ENCODE measurements at regions not wholly inside any gene's neighbourhood (a gene's known extent, or its start where the extent isn't known, plus 50 kb on each side); places are given as distances from the start of the nearest gene placed in this dataset.

GRCh38 chr11:106329273-106330018, 252.0 kb downstream of the AASDHPPT start:
- DNase-seq (ENCODE audit: low spot score), result no peak

- DNase-seq (ENCODE audit: low spot score), result no peak
These were observed 253.7 kb downstream of the AASDHPPT start for GRCh38 chr11:106331176-106331575.

GRCh38 chr11:106333678-106334077, 256.2 kb downstream of the AASDHPPT start:
- no peak for DNase-seq (ENCODE audit: low spot score)

DNA sequence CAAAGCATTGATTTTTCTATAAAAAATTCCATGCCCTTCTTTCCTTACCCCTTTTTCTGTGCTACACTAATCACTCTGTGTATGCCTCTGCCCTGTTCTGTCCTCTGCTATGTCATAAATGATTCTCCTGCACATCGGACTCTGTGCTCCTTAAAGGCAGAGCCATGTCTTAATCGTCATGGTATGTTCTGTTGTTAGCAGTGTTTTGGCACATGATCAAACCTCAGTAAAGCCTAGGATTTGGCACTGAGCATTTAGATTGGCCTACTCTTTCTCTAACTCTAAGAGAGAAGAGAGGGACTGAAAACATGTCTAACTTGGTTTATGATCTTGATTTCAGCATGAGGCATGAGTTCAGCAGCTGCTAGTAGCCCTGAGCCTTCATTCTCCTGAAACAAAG, 266.9 kb downstream of the AASDHPPT start:
- DNase-seq (ENCODE audit: low spot score), result no peak

GRCh38 chr11:106344966-106345365, 267.5 kb downstream of the AASDHPPT start:
- no peak for DNase-seq (ENCODE audit: low spot score)

GRCh38 chr11:106353031-106353430, 275.6 kb downstream of the AASDHPPT start:
- DNase-seq (ENCODE audit: low spot score), result no peak

DNA sequence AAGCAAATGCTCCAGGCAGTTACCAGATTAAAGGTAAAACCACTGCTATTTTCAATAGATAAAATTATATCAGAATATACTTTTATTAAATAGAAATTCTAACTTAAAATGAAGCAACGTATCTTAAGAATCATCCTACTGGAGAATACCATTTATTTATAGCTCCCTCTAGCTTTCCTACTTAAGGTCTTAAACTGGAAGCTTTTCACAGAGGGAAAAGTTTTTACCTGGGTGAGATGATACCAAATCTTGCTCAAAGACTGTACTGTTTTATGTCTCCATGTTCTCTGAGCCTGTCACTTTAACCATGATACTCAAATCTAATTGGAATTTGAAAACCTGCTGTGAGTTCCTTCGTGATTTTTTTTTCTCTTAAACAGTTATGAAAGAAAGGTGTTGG, 291.8 kb downstream of the AASDHPPT start:
- no peak for DNase-seq (ENCODE audit: low spot score)

- no peak for DNase-seq (ENCODE audit: low spot score)
These were observed 301.2 kb downstream of the AASDHPPT start for GRCh38 chr11:106378513-106379179.

- no peak for DNase-seq (ENCODE audit: low spot score)
These were observed 301.8 kb downstream of the AASDHPPT start for GRCh38 chr11:106379265-106379664.

GRCh38 chr11:106379712-106380111, 302.2 kb downstream of the AASDHPPT start:
- no peak for DNase-seq (ENCODE audit: low spot score)

- no peak for DNase-seq (ENCODE audit: low spot score)
These were observed 304.4 kb downstream of the AASDHPPT start for GRCh38 chr11:106381895-106382294.

GRCh38 chr11:106384429-106384828, 307.0 kb downstream of the AASDHPPT start:
- no peak for DNase-seq (ENCODE audit: low spot score)

DNA sequence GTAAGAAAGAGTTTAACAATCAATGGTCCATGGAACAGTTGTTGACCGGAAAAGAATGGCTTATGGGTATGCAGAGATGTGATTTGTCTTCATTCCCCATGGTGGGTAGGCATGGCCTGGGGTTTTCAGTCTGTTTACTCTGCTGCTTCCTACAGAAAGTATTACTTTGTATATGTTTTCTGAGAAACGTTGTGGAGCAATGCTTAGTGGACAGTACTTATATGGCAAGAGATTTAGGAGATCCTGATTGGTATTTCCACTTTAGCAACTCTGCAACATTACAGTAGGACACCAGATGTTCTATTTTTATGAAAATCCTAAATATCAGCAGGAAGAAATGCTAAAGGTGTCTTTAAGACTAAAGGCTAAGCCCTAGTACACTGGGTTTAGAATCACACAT, 309.1 kb downstream of the AASDHPPT start:
- DNase-seq (ENCODE audit: low spot score), result no peak

GRCh38 chr11:106389101-106389500, 311.6 kb downstream of the AASDHPPT start:
- no peak for DNase-seq (ENCODE audit: low spot score)

GRCh38 chr11:106390078-106390477, 312.6 kb downstream of the AASDHPPT start:
- no peak for DNase-seq (ENCODE audit: low spot score)

GRCh38 chr11:106391771-106392420, 314.4 kb downstream of the AASDHPPT start:
- no peak for DNase-seq (ENCODE audit: low spot score)

DNA sequence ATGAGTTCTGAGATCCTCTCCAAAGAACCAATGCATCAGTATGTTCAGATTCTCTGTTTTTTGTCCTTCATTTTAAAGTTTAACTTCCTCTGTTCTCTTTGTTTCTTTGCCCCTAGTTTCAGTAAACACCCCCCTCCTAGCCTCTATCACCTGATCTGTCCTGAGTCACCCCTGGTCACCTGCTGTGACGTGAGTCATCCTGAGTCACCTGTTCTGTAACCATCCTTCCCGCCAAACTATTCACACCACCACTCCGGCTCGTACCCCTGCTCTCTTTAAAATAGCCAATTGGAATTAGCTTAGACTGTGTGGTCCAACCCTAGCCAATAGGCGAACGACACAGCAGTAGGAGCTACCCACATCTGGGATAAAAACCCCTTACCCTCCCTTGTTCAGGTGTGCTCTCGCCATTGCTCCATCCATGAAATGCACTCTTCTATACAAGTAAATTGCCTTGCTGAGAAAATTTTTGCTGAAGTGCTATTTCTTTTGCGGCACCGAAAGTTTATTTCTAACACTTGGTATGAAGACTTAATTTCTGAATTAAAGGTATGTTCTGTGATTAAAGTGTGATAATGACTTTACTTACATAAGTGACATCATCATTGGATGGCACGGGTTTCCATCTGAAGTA, 318.4 kb downstream of the AASDHPPT start:
- no peak for DNase-seq (ENCODE audit: low spot score)

GRCh38 chr11:106397787-106398501, 320.5 kb downstream of the AASDHPPT start:
- no peak for DNase-seq (ENCODE audit: low spot score)

DNA sequence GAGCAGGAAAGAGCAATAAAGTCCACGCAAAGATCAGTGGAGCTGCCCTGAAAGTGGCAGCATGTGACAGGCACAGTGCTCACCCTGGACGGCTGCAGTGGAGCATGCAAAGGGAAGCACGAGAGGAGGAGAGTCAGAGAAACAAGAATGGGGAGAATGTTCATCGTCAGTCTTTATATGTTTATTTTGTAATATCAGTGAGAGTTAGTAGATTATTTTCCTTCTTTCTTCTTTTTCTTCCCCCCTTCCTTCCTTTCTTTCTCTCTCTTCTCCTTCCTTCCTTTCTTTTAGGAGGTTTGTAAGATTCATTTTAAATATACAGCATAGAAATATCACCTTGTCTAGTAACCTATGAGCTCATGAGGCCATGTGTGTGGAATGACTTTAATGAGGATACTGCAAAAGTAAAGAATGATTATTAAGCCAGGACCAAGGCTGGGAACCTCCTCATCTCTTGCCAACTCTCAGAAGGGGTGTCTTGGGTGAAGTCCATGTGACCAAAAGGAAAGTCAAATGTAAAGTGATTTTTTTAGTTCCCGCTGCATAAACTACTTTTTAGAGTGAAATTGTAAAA, 321.1 kb downstream of the AASDHPPT start:
- DNase-seq (ENCODE audit: low spot score), result no peak

DNA sequence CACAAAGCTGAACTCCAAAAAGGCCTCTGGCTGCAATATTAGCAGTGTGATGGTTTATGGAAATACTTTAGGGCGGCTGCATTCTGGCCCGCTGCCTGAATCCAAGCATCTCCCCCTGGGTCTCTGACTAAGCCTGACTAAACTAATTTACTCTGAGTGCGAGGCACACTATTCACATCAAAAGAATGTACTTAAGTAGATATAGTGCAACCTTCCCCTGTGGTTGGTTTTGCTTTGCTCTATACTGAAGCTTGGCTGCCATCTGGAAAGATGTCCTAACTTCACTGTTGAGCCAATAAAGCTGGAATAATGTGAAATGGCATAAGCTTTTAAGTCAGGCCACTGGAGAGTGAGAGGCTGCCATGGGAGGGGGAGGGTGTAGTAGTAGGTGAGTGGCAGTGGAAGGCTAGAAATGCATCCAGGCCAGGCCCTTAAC, 321.6 kb downstream of the AASDHPPT start:
- peak; percentile 52 for DNase-seq (ENCODE audit: low spot score)

GRCh38 chr11:106399624-106400023, 322.2 kb downstream of the AASDHPPT start:
- DNase-seq (ENCODE audit: low spot score), result no peak
